Activated naive CD4-positive, alpha-beta T cell treated with anti-CD3 and anti-CD28 coated beads for 36 hours (primary cell): ENCODE measurements at regions not wholly inside any gene's neighbourhood (a gene's known extent, or its start where the extent isn't known, plus 50 kb on each side); places are given as distances from the start of the nearest gene placed in this dataset.
"Not testable (repeated sequence)": the region's sequence is repeated elsewhere in the genome, so short reads cannot be mapped to it uniquely, and the experiment has no call there.

ENCODE experiments used
- CTCF ChIA-PET: fragments of 350-600 bp; sonication (Branson Sonifier 250); formaldehyde crosslinking; loops from one replicate; lab custom pipeline; 2021; ENCODE audit warnings: antibody characterized with exemption; lab: Charles Lee
- DNase-seq: peaks from one replicate; pipeline ENCODE4 v3.0.0-alpha.2; 2020
- H3K27ac Mint-ChIP-seq: one replicate; pipeline ENCODE4 v1.8.0; 2021; ENCODE audit warnings: mild to moderate bottlenecking, mixed read lengths
- H3K27me3 Mint-ChIP-seq: one replicate; pipeline ENCODE4 v1.8.0; 2021; ENCODE audit warnings: low read depth, mixed read lengths
- H3K36me3 Mint-ChIP-seq: one replicate; pipeline ENCODE4 v1.8.0; 2021; ENCODE audit warnings: low read depth, mixed read lengths
- H3K4me1 Mint-ChIP-seq: one replicate; pipeline ENCODE4 v1.8.0; 2021; ENCODE audit warnings: low read depth, mixed read lengths
- H3K4me3 Mint-ChIP-seq: one replicate; pipeline ENCODE4 v1.8.0; 2021; ENCODE audit warnings: mild to moderate bottlenecking, moderate library complexity, mixed read lengths
- H3K9me3 Mint-ChIP-seq: one replicate; pipeline ENCODE4 v1.8.0; 2021; ENCODE audit warnings: mixed read lengths
- intact Hi-C: fragments of 100-400 bp; cut with micrococcal nuclease; formaldehyde crosslinking; loops from one replicate; pipeline ENCODE4 v1.15.1; 2023

- Mint-ChIP-seq H3K36me3 (no peaks in the 10 kb centered on the region), H3K9me3 (no peaks in the 10 kb centered on the region), H3K27ac (no peak overlapping the region), H3K4me1 (peaks cover 28% of the 10 kb centered on the region), H3K4me3 (no peak overlapping the region), H3K27me3 (no peaks in the 10 kb centered on the region)
- intact Hi-C loops = no loop called here
- CTCF ChIA-PET = no interaction called here
- DNase-seq = no peak
Observed at GRCh38 chr9:31275419-31275818, 1109.0 kb upstream of the ACO1 start.

GRCh38 chr9:31290731-31291130 lies 1093.7 kb upstream of the ACO1 start:
- Mint-ChIP-seq H3K4me1 (peaks cover 6% of the 10 kb centered on the region), H3K4me3 (no peak overlapping the region), H3K36me3 (peaks cover 7% of the 10 kb centered on the region), H3K9me3 (peaks cover 13% of the 10 kb centered on the region), H3K27ac (no peak overlapping the region), H3K27me3 (no peaks in the 10 kb centered on the region)
- DNase-seq = no peak
- CTCF ChIA-PET = interaction anchor here (1.0 to 1.2 kb wide), 2 partner anchors 13 to 34 kb away, joined by 3 read pairs; no protein-coding TSS in a partner anchor
- intact Hi-C loops = no loop called here

- Mint-ChIP-seq H3K4me1 (peaks cover 19% of the 10 kb centered on the region), H3K36me3 (no peaks in the 10 kb centered on the region), H3K27me3 (no peaks in the 10 kb centered on the region), H3K9me3 (no peaks in the 10 kb centered on the region), H3K4me3 (no peak overlapping the region), H3K27ac (no peak overlapping the region)
- no peak for DNase-seq
- CTCF ChIA-PET = interaction anchor here (0.7 kb wide), 1 partner anchor 232 kb away, joined by 3 read pairs; no protein-coding TSS in a partner anchor
- intact Hi-C loops = loop anchor here (1.0 to 10.0 kb wide), 5 partner anchors 30 to 492 kb away; no protein-coding TSS in a partner anchor
Observed at GRCh38 chr9:31302620-31303418, 1081.6 kb upstream of the ACO1 start.

GRCh38 chr9:31304576-31304975 lies 1079.9 kb upstream of the ACO1 start:
- Mint-ChIP-seq H3K4me1 (peaks cover 19% of the 10 kb centered on the region), H3K36me3 (no peaks in the 10 kb centered on the region), H3K4me3 (no peak overlapping the region), H3K27me3 (no peaks in the 10 kb centered on the region), H3K27ac (no peak overlapping the region), H3K9me3 (no peaks in the 10 kb centered on the region)
- DNase-seq = no peak
- CTCF ChIA-PET = interaction anchor here (0.6 kb wide), 1 partner anchor 14 kb away, joined by 3 read pairs; no protein-coding TSS in a partner anchor
- intact Hi-C loops = loop anchor here (2.0 to 10.0 kb wide), 2 partner anchors 20 to 490 kb away; no protein-coding TSS in a partner anchor

GRCh38 chr9:31314241-31314640 lies 1070.2 kb upstream of the ACO1 start:
- Mint-ChIP-seq H3K4me1 (peaks cover 5% of the 10 kb centered on the region), H3K4me3 (no peak overlapping the region), H3K27ac (no peak overlapping the region), H3K36me3 (no peaks in the 10 kb centered on the region), H3K9me3 (peaks cover 3% of the 10 kb centered on the region), H3K27me3 (no peaks in the 10 kb centered on the region)
- CTCF ChIA-PET = no interaction called here
- intact Hi-C loops = loop anchor here (10.0 kb wide), 1 partner anchor 941 kb away; no protein-coding TSS in a partner anchor
- DNase-seq = no peak

- peaks cover 25% of the 10 kb centered on the region for H3K4me1 Mint-ChIP-seq
- H3K36me3 Mint-ChIP-seq = no peaks in the 10 kb centered on the region
- no peak for DNase-seq
- intact Hi-C loops = no loop called here
- H3K27me3 Mint-ChIP-seq = no peaks in the 10 kb centered on the region
- CTCF ChIA-PET = no interaction called here
- no peak overlapping the region for H3K4me3 Mint-ChIP-seq
- H3K27ac Mint-ChIP-seq = no peak overlapping the region
- no peaks in the 10 kb centered on the region for H3K9me3 Mint-ChIP-seq
Observed at GRCh38 chr9:31320494-31320893, 1063.9 kb upstream of the ACO1 start.

GRCh38 chr9:31321256-31321655 lies 1063.2 kb upstream of the ACO1 start:
- DNase-seq = no peak
- no peaks in the 10 kb centered on the region for H3K36me3 Mint-ChIP-seq
- CTCF ChIA-PET = no interaction called here
- H3K9me3 Mint-ChIP-seq = no peaks in the 10 kb centered on the region
- no peak overlapping the region for H3K4me3 Mint-ChIP-seq
- no peaks in the 10 kb centered on the region for H3K27me3 Mint-ChIP-seq
- peaks cover 25% of the 10 kb centered on the region for H3K4me1 Mint-ChIP-seq
- intact Hi-C loops = no loop called here
- H3K27ac Mint-ChIP-seq = no peak overlapping the region

- CTCF ChIA-PET = no interaction called here
- H3K36me3 Mint-ChIP-seq = no peaks in the 10 kb centered on the region
- H3K9me3 Mint-ChIP-seq = no peaks in the 10 kb centered on the region
- DNase-seq = no peak
- no peak overlapping the region for H3K27ac Mint-ChIP-seq
- H3K27me3 Mint-ChIP-seq = no peaks in the 10 kb centered on the region
- intact Hi-C loops = no loop called here
- H3K4me1 Mint-ChIP-seq = peaks cover 25% of the 10 kb centered on the region
- H3K4me3 Mint-ChIP-seq = no peak overlapping the region
Observed at GRCh38 chr9:31321686-31322085, 1062.8 kb upstream of the ACO1 start.

GRCh38 chr9:31323726-31324444 lies 1060.6 kb upstream of the ACO1 start:
- no peaks in the 10 kb centered on the region for H3K27me3 Mint-ChIP-seq
- peak overlapping the region; percentile 71 for H3K27ac Mint-ChIP-seq
- no peaks in the 10 kb centered on the region for H3K9me3 Mint-ChIP-seq
- peaks cover 25% of the 10 kb centered on the region for H3K4me1 Mint-ChIP-seq
- DNase-seq = no peak
- CTCF ChIA-PET = interaction anchor here (0.7 to 0.9 kb wide), 2 partner anchors 34 to 80 kb away, joined by 3 to 4 read pairs; no protein-coding TSS in a partner anchor
- H3K4me3 Mint-ChIP-seq = no peak overlapping the region
- H3K36me3 Mint-ChIP-seq = no peaks in the 10 kb centered on the region
- intact Hi-C loops = loop anchor here (2.0 kb wide), 2 partner anchors 19 to 23 kb away; no protein-coding TSS in a partner anchor

- Mint-ChIP-seq H3K9me3 (no peaks in the 10 kb centered on the region), H3K36me3 (no peaks in the 10 kb centered on the region), H3K27me3 (no peaks in the 10 kb centered on the region), H3K4me3 (no peak overlapping the region), H3K27ac (no peak overlapping the region), H3K4me1 (peaks cover 25% of the 10 kb centered on the region)
- DNase-seq = no peak
- intact Hi-C loops = loop anchor here (2.0 kb wide), 2 partner anchors 21 kb away; no protein-coding TSS in a partner anchor
- CTCF ChIA-PET = no interaction called here
Observed at GRCh38 chr9:31325778-31326177, 1058.7 kb upstream of the ACO1 start.

- H3K27ac Mint-ChIP-seq, DNase-seq, H3K36me3 Mint-ChIP-seq, H3K27me3 Mint-ChIP-seq, H3K4me3 Mint-ChIP-seq, CTCF ChIA-PET, H3K9me3 Mint-ChIP-seq, intact Hi-C loops: not testable (repeated sequence)
- H3K4me1 Mint-ChIP-seq = peaks cover 24% of the 10 kb centered on the region
Observed at GRCh38 chr9:31326883-31327282, 1057.6 kb upstream of the ACO1 start.

GRCh38 chr9:31334837-31335528 lies 1049.5 kb upstream of the ACO1 start:
- H3K36me3 Mint-ChIP-seq = no peaks in the 10 kb centered on the region
- H3K4me3 Mint-ChIP-seq = no peak overlapping the region
- H3K4me1 Mint-ChIP-seq = peaks cover 20% of the 10 kb centered on the region
- intact Hi-C loops = loop anchor here (5.0 kb wide), 1 partner anchor 73 kb away; no protein-coding TSS in a partner anchor
- CTCF ChIA-PET = interaction anchor here (0.5 to 0.9 kb wide), 2 partner anchors 31 to 57 kb away, joined by 3 read pairs; no protein-coding TSS in a partner anchor
- H3K9me3 Mint-ChIP-seq = peaks cover 2% of the 10 kb centered on the region
- H3K27me3 Mint-ChIP-seq = no peaks in the 10 kb centered on the region
- H3K27ac Mint-ChIP-seq = no peak overlapping the region
- no peak for DNase-seq
